NB4 (cell line): ENCODE measurements at regions not wholly inside any gene's neighbourhood (a gene's known extent, or its start where the extent isn't known, plus 50 kb on each side); places are given as distances from the start of the nearest gene placed in this dataset.

Source experiments
- CTCF ChIP-seq: IDR thresholded peaks from one replicate; pipeline ENCODE4 v1.5.1; 2012; ENCODE audit warnings: low read depth, low read length
- POLR2A ChIP-seq: IDR thresholded peaks from 2 replicates; pipeline ENCODE4 v1.6.1; 2011; ENCODE audit warnings: mild to moderate bottlenecking; ENCODE audit not compliant: insufficient read length; ENCODE audit errors: extremely low read depth

- TF ChIP-seq CTCF: no peak
- TF ChIP-seq POLR2A: no peak
Observed at GRCh38 chr20:40467703-40468411, 221.2 kb downstream of the MAFB start.
